ENCODE measurements at regions not wholly inside any gene's neighbourhood (a gene's known extent, or its start where the extent isn't known, plus 50 kb on each side); places are given as distances from the start of the nearest gene placed in this dataset.
"Not testable (repeated sequence)": the region's sequence is repeated elsewhere in the genome, so short reads cannot be mapped to it uniquely, and the experiment has no call there.

DNA sequence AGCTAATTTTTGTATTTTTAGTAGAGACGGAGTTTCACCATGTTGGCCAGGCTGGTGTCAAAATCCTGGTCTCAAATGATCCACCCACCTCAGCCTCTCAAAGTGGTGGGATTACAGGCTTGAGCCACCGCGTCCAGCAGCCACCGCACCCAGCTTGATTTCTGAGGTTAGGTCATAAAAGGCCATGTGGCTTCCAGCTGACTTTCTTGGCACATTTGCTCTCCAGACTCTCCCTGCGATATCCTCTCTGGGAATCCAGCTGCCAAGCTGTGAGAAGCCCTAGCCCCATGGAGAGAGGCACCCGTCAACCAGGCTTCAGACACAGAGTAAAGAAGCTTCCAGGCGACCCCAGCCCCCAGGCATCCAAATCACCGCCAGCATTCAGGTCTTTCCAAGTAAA, 58.2 kb upstream of the SPDYE9 start:
- TF ChIP-seq POLR2A (IDR thresholded peaks at IDR 0.05), result not testable (repeated sequence)
- TF ChIP-seq, protein P1, sequence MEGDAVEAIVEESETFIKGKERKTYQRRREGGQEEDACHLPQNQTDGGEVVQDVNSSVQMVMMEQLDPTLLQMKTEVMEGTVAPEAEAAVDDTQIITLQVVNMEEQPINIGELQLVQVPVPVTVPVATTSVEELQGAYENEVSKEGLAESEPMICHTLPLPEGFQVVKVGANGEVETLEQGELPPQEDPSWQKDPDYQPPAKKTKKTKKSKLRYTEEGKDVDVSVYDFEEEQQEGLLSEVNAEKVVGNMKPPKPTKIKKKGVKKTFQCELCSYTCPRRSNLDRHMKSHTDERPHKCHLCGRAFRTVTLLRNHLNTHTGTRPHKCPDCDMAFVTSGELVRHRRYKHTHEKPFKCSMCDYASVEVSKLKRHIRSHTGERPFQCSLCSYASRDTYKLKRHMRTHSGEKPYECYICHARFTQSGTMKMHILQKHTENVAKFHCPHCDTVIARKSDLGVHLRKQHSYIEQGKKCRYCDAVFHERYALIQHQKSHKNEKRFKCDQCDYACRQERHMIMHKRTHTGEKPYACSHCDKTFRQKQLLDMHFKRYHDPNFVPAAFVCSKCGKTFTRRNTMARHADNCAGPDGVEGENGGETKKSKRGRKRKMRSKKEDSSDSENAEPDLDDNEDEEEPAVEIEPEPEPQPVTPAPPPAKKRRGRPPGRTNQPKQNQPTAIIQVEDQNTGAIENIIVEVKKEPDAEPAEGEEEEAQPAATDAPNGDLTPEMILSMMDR (IDR thresholded peaks at IDR 0.05), result not testable (repeated sequence)
